Keratinocyte (primary cell): ENCODE measurements at regions not wholly inside any gene's neighbourhood (a gene's known extent, or its start where the extent isn't known, plus 50 kb on each side); places are given as distances from the start of the nearest gene placed in this dataset.

Experiments
- DNase-seq: peaks from one replicate; pipeline ENCODE4 v3.0.0-alpha.2; 2011; ENCODE audit warnings: low read depth, missing footprints, low spot score
- FAIRE-seq: peaks from 2 replicates; lab custom pipeline; 2011; peaks lifted over from hg19 to GRCh38; lab: Jason Lieb, UNC
- H2AFZ ChIP-seq: 2 replicates; pipeline ENCODE4 v1.6.0; 2012; ENCODE audit warnings: low read length, control low read depth, inconsistent platforms; ENCODE audit not compliant: control insufficient read depth
- H3K27ac ChIP-seq: 2 replicates; pipeline ENCODE4 v1.5.1; 2011; ENCODE audit warnings: low read length; ENCODE audit not compliant: control insufficient read depth, insufficient read depth
- H3K27me3 ChIP-seq: 3 replicates; pipeline ENCODE4 v1.6.0; 2011; ENCODE audit warnings: low read length; ENCODE audit not compliant: control insufficient read depth, insufficient read depth; ENCODE audit errors: extremely low read depth
- H3K36me3 ChIP-seq, 2 experiments: 2 replicates in 1 of 2; 3 replicates in 1 of 2; pipeline ENCODE4 v1.5.1; 2011; ENCODE audit warnings: low read length in 2 of 2, mild to moderate bottlenecking in 1 of 2; ENCODE audit not compliant: control insufficient read depth in 2 of 2, insufficient read depth in 2 of 2; ENCODE audit errors: extremely low read depth in 1 of 2
- H3K4me1 ChIP-seq: 3 replicates; pipeline ENCODE4 v1.5.1; 2011; ENCODE audit warnings: low read length; ENCODE audit not compliant: control insufficient read depth, insufficient read depth; ENCODE audit errors: extremely low read depth
- H3K4me2 ChIP-seq: 3 replicates; pipeline ENCODE4 v1.6.0; 2011; ENCODE audit warnings: low read depth, low read length; ENCODE audit not compliant: control insufficient read depth, insufficient read depth; ENCODE audit errors: extremely low read depth
- H3K4me3 ChIP-seq, 3 experiments: fragments of 200-600 bp in 1 of 3; sonication (generic) in 1 of 3; 2 replicates in 2 of 3; 3 replicates in 1 of 3; pipeline ENCODE4 v1.5.1; 2011 to 2016; ENCODE audit warnings: low read length in 3 of 3, mild to moderate bottlenecking in 3 of 3, control low read depth in 2 of 3, inconsistent platforms in 1 of 3, low read depth in 1 of 3, mixed read lengths in 1 of 3, mixed run types in 1 of 3, moderate library complexity in 1 of 3; ENCODE audit not compliant: control insufficient read depth in 2 of 3, insufficient read depth in 2 of 3; ENCODE audit errors: extremely low read depth in 1 of 3
- H3K79me2 ChIP-seq: 2 replicates; pipeline ENCODE4 v1.6.0; 2012; ENCODE audit warnings: low read length; ENCODE audit not compliant: control insufficient read depth, insufficient read depth
- H3K9ac ChIP-seq: 3 replicates; pipeline ENCODE4 v1.6.0; 2011; ENCODE audit warnings: low read length; ENCODE audit not compliant: control insufficient read depth, insufficient read depth; ENCODE audit errors: extremely low read depth
- H3K9me1 ChIP-seq: 3 replicates; pipeline ENCODE4 v1.6.0; 2011; ENCODE audit warnings: low read length; ENCODE audit not compliant: control insufficient read depth, insufficient read depth; ENCODE audit errors: extremely low read depth
- H3K9me3 ChIP-seq: 2 replicates; pipeline ENCODE4 v1.5.1; 2012; ENCODE audit warnings: low read depth, low read length; ENCODE audit not compliant: control insufficient read depth
- H4K20me1 ChIP-seq: 3 replicates; pipeline ENCODE4 v1.6.0; 2011; ENCODE audit warnings: low read length; ENCODE audit not compliant: control insufficient read depth, insufficient read depth; ENCODE audit errors: extremely low read depth
- CTCF ChIP-seq, 3 experiments: IDR thresholded peaks in 1 of 3; conservative IDR thresholded peaks in 1 of 3; optimal IDR thresholded peaks in 1 of 3; 2 replicates in 2 of 3; 3 replicates in 1 of 3; pipeline versions ENCODE3 to v1.5.1; 2011; ENCODE audit warnings: low read length in 3 of 3, mild to moderate bottlenecking in 3 of 3, moderate library complexity in 2 of 3, control low read depth in 1 of 3, inconsistent platforms in 1 of 3; ENCODE audit not compliant: insufficient read depth in 2 of 3; ENCODE audit errors: extremely low read depth in 1 of 3
- EZH2 ChIP-seq: IDR thresholded peaks from one replicate; pipeline ENCODE4 v1.6.1; 2012; ENCODE audit warnings: inconsistent platforms, mild to moderate bottlenecking, low read length, moderate library complexity
- dilution Hi-C: fragments of 300-500 bp; cut with MboI; formaldehyde crosslinking; loops from one replicate; pipeline ENCODE4 v1.7.0; 2020; ENCODE audit warnings: low sequenced_read_pairs; ENCODE audit not compliant: extremely low pct_ligation_motif_present

- Histone ChIP-seq H3K79me2 (no peaks in the 10 kb centered on the region), H3K4me1 (peaks cover 3% of the 10 kb centered on the region), H3K9me3 (peaks cover 4% of the 10 kb centered on the region), H3K27me3 (no peaks in the 10 kb centered on the region), H3K4me2 (no peak overlapping the region), H3K4me3 (no peak overlapping the region), H3K36me3 (no peaks in the 10 kb centered on the region), H4K20me1 (no peaks in the 10 kb centered on the region), H3K9me1 (no peaks in the 10 kb centered on the region), H3K27ac (no peak overlapping the region), H3K9ac (no peak overlapping the region), H2AFZ (no peak overlapping the region)
- dilution Hi-C loops, result no loop called here
- TF ChIP-seq EZH2 (no peak), CTCF (optimal IDR thresholded peaks at IDR 0.05 in 1 of 3, IDR thresholded peaks at IDR 0.05 in 1 of 3, conservative IDR thresholded peaks at IDR 0.05 in 1 of 3; ENCODE audit: extremely low read depth in 1 of 3, insufficient read depth in 2 of 3, low read length in 3 of 3) (no peak)
- DNase-seq (no peak), FAIRE-seq (no peak)
These were observed 406.5 kb downstream of the LRIG3 start for GRCh38 chr12:58513852-58514251.

- H3K9me1 ChIP-seq, result no peaks in the 10 kb centered on the region
- H3K27ac ChIP-seq, result no peak overlapping the region
- H3K36me3 ChIP-seq, result no peaks in the 10 kb centered on the region
- peaks cover 2% of the 10 kb centered on the region for H3K9me3 ChIP-seq
- H3K4me3 ChIP-seq, result no peak overlapping the region
- no peaks in the 10 kb centered on the region for H3K27me3 ChIP-seq
- no peak overlapping the region for H3K4me2 ChIP-seq
- FAIRE-seq, result no peak
- no peak overlapping the region for H3K9ac ChIP-seq
- no peaks in the 10 kb centered on the region for H4K20me1 ChIP-seq
- DNase-seq, result no peak
- no peaks in the 10 kb centered on the region for H3K79me2 ChIP-seq
- H3K4me1 ChIP-seq, result no peaks in the 10 kb centered on the region
- no peak overlapping the region for H2AFZ ChIP-seq
- no peak for TF ChIP-seq EZH2
- TF ChIP-seq CTCF (optimal IDR thresholded peaks at IDR 0.05 in 1 of 3, IDR thresholded peaks at IDR 0.05 in 1 of 3, conservative IDR thresholded peaks at IDR 0.05 in 1 of 3; ENCODE audit: extremely low read depth in 1 of 3, insufficient read depth in 2 of 3, low read length in 3 of 3), result no peak
- dilution Hi-C loops, result no loop called here
These were observed 400.5 kb downstream of the LRIG3 start for GRCh38 chr12:58519839-58520238.
